GM19043 (cell line): ENCODE measurements at regions not wholly inside any gene's neighbourhood (a gene's known extent, or its start where the extent isn't known, plus 50 kb on each side); places are given as distances from the start of the nearest gene placed in this dataset.

Experiments used
- ATAC-seq: cut with Tn5 transposase; IDR thresholded peaks from one replicate; pipeline ENCODE4 v1.9.1; 2021; ENCODE audit warnings: low read depth; ENCODE audit not compliant: unreplicated experiment

DNA sequence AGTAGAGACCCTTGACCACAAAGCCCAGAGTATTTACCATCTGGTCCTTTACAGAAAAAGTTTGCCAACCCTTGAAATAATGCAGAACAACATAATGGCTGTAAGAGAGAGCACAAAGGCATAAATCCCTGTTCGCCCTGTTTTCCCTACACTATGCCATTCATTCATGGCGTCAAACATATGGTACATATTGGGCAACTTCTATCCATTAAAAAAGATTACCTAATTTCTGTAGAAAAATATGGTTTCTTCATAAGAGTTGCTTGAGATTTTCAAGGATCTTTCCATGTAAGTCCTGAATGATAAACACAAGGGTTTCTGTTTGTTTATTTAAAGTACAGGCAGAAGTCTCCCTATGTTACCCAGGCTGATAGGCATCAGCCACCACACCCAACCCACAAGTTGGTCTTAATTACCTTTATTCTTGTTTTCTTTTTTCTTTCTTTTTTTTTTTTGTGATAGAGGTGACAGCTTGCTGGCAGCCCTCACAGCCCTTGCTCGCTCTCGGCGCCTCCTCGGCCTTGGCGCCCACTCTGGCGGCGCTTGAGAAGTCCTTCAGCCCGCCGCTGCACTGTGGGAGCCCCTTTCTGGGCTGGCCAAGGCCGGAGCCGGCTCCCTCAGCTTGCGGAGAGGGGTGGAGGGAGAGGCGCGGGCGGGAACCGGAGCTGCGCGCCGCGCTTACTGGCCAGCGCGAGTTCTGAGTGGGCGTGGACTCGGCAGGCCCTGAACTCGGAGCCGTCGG is 68.3 kb upstream of the NR5A2 start:
- ATAC-seq, result no peak

DNA sequence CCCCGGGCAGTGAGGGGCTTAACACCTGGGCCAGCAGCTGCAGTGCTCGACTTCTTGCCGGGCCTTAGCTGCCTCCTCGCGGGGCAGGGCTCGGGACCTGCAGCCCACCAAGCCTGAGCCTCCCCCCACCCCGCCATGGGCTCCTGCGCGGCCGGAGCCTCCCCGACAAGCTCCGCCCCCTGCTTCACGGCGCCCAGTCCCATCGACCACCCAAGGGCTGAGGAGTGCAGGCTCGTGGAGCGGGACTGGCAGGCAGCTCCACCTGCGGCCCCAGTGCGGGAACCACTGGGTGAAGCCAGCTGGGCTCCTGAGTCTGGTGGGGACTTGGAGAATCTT is 67.8 kb upstream of the NR5A2 start:
- no peak for ATAC-seq

DNA sequence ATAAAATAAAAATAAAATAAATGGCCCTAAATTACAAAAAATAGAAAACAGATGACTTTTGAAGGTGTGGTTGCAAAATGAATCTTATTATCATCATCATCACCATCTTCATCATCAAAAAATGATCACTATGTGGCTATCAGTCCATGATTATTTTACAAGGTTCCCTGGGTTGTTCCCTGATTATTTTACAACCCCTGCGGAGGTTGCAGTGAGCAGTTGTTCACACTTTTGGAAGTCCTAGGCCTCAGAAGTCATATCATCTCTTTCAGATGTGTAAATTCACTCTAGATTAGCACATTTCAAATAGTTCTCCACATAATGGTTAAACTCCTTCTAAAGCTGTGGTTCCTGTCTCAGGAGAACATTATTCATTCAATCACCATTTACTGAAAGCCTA is 57.4 kb upstream of the NR5A2 start:
- no peak for ATAC-seq

DNA sequence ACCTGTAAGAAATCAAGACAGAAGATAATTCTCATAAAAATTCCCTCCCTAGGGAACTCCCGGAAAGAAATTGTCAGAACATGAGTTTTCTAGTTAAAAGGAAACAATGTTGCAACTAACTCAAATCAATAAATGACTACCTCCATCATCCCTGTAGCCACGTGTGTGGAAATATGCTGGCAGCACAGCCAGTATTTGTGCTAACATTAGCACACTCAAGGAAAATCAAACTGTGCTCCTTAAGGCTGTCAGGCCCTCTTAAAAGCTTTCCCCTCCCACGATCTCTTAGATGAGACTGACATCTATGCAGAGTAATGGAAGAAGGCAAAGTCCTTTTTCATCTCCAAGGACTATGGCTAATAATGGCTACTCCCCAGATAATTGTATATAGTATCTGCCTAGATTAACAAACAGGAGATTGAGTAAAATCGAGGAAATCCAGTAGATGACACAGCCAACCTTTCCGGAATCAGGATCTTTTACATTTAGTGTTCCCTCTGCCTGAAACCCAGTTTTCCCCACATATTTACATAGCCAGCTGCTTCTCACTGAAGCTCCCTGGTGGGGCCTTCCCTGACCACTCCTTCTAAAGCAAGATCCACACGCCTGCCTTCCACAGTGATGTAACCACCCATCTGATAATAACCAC is 50.9 kb upstream of the NR5A2 start:
- no peak for ATAC-seq
